HG02938 (cell line): ENCODE measurements at regions not wholly inside any gene's neighbourhood (a gene's known extent, or its start where the extent isn't known, plus 50 kb on each side); places are given as distances from the start of the nearest gene placed in this dataset.

Experiments
- ATAC-seq: cut with Tn5 transposase; IDR thresholded peaks from one replicate; pipeline ENCODE4 v1.9.1; 2021; ENCODE audit warnings: mild to moderate bottlenecking, moderate library complexity; ENCODE audit not compliant: unreplicated experiment

DNA sequence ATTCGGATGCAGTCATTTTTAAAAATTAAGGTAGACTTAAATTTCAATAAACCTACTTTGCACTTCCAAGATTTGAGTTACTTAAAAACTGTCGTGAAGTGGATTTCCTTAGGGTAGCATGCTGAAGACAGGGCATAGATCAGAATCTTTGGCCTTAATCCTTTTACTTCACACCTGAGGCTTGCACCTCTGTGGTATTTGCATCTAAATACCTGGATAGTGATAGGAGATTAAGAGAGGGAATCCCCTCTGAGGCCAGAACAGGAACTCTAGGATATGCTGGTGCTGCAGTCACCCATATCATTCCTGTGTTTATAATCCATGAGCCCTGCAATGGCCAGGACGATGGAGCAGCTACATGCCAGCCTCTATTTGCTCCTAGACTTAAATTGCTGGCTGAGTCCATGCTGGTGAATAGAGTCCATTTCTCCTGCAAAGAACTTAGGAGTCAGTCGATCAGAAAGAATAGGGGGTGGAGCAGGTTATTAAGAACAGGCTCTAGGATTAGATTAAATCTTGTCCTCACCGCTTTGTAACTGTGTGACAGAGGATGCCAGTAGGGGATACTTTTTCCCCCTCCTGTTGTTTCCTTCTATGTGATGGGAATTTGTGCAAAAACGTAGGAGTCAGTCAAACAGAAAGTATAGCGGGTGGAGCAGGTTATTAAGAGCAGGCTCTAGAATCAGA lies 333.6 kb downstream of the DUSP10 start:
- ATAC-seq, result no peak

DNA sequence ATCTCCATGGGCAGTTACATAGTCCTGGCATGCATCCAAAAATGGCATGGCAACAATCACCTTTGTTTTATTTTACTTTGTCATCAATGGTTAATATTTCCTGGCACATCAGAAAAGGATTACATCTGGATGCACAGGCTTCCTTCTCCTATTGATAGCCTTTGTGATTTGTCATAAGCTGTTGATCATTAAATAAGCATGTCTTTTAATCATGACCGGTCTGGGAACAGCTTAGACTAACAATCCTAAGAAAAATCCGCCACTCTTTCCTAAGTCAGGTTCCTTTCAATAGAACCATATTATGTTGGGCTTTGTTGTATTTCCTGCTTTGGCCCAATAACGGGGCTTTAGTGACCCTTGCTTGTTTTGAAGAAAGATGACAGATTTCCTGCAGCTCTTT lies 330.6 kb downstream of the DUSP10 start:
- no peak for ATAC-seq

DNA sequence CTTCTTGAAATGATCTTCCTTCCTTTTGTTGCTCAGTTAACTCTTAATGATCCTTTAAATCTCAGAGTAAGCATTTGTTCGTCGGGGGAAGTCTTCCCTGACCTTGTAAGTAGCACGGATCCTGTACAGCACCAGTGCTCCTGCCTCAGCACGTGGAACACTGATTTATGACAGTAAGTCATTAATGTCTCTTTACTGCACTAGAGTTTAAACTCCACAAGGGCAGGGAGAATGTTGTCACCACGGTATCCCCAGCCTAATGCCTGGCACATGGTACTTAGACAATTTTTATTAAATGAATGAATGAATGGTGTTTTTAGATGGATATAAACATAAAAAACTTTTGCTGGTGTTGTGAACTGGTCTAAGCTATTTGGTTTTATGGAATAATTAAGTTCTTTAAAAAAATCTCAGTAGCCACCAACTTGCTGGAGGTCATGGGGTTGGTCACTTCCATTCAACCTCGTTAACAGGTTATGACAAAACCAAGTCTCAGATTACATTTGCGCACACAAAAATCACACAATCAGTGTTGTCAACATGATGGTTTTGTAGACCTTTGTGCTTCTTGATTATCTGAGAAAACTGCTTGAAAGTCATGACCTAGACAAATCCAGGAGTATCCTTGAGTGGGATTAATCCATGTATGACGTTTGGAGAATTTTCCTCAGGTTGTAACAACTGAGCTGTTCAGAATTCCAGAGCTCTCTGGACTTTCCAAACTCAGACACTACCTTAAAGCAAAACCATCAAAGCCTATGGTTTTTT lies 326.9 kb downstream of the DUSP10 start:
- ATAC-seq, result no peak

DNA sequence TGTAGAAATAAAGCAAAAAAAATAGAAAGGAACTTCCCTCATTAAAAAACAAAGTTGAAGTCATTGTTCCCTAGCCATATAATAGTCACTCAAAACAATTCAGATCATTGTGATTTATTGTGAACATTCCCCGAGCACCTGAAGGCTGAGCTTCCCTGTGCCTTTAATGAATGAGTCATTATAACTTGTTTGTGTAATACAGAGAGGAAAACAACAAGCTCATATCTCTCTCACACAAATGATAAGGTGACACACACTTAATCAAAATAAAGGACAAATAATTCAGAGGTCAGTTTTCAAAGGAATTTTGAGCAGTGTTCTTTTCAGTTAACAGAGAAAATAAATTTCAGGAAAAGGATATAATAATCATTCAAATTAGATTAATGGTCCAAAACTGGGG lies 326.2 kb downstream of the DUSP10 start:
- ATAC-seq, result no peak

DNA sequence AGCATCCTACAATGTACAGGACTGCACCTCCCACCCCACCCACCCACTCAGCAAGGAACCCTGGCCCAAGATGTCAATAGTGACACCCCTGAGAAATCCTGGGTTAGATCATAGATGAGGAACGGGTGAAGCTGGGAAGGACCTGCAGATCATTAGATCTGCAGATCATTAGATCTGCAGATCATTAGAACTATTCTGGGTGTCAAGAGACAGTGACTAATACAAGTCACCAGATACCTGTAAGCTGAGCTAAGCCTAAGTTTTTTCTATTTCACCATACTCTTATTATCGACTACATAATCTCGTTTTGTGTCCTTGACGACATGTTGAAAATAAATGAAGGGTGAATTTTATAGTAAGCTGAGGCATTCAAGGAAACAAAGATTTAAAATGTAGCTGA lies 325.7 kb downstream of the DUSP10 start:
- ATAC-seq, result no peak

DNA sequence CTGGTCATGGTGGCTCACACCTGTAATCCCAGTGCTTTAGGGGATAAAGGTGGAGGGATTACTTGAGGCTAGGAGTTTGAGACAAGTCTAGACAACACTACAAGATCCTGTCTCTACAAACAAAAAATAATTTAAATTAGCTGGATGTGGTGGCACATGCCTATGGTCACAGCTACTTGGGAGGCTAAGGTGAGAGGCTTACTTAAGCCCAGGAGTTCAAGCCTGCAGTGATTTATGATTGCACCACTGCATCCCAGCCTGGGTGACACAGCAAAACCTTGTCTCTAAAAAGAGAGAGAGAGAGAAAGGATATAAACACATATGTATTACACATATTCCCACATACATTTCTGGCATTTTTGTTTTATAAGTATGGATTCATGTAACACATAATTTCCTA lies 325.2 kb downstream of the DUSP10 start:
- ATAC-seq, result no peak

DNA sequence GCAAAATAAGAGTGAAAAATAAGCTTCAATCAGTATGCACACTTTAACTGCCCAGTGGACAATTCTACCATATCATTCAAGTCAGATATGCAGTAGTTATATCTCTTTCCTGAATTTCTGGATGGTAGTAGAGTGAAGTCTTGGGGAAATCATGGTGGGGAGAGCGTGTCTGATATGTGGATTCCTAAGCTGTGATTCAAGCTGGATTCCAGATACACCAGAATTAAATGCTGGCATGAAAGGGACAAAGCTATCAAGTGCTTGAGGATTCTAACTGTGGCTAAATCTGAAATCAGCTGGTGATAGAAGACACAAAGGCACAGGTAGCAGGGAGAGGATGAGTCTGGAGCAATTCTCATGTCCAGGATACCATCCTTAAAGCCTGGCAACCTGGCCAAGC lies 323.5 kb downstream of the DUSP10 start:
- ATAC-seq, result no peak

DNA sequence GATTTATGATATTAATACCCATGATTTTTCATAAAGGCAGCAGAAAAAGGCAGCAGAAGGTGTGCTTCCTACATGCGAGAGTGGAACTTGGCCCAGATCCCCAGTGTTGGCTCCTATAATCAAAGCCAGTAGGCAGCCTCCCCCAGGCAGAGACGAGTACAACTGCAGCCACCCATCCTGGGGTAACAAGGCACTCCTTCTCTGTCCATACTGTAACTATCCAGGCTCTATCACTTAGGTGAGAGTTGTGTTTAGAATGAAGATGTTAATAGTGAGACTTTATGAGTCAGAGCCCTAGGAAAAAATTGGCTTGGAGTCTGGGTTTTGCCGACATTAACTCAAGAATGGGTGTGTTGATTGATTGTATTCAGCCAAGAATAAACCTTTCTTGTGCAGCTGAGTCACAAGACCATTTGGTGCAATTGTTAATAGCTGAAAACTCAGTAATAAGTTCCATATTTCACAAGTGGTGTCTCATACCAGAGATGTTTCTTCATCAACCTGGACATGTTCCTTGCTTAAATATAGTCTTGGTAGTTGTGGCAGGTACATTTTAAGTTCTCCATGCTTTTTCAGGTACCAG lies 322.3 kb downstream of the DUSP10 start:
- ATAC-seq, result no peak

DNA sequence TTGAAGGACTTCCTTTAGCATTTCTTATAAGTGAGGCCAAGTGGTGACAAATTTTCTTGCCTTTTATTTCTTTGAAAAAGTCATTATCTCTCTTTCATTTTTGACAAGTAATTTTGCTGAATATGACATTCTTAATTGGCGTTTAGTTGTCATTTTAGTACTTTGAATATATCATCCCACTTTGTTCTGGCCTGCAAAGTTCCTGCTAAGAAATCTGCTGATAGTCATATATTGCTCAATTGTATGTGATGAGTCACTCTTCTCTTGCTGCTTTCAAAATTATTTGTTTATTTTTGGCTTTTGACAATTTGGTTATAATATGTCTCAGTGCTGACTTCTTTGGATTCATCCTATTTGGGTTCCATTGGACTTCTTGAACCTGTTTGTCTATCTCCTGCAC lies 312.6 kb downstream of the DUSP10 start:
- ATAC-seq, result no peak

DNA sequence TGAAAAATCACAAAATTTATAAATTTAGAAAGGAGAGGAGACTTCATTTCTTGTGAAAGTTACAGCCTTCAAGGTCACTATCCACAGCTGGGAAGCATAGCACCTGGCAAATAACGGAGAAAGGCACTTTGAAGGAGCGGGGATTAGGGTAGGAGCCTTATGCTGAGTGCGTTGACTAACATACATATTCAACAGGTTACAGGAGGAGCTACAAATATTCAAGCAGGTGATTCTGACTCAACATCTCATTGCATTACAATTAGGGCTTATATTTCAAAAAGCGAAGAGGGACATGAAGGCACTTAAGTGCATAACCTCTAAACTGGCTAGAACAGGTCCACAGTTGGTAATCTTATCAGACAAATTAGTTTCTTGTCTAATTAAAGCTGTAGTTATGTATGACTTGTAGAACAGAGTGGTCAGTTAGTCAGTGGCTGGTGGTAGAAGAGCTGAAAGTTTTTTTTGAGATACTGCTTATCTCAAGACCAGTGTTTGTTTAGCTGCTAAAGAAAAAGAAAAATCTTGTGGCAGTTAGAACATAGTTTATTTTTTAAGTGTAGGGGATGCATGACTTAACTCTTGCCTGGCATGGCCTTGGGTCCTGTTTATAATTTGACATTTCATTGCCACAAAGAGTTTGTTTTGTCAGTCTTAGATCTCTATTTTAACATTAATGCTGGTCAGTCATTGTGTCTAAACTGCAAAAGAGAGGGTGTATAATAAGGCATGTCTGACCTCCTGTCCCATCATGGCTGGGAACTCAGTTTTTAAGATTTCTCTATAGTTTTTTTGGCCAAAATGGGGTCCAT lies 311.5 kb downstream of the DUSP10 start:
- no peak for ATAC-seq

DNA sequence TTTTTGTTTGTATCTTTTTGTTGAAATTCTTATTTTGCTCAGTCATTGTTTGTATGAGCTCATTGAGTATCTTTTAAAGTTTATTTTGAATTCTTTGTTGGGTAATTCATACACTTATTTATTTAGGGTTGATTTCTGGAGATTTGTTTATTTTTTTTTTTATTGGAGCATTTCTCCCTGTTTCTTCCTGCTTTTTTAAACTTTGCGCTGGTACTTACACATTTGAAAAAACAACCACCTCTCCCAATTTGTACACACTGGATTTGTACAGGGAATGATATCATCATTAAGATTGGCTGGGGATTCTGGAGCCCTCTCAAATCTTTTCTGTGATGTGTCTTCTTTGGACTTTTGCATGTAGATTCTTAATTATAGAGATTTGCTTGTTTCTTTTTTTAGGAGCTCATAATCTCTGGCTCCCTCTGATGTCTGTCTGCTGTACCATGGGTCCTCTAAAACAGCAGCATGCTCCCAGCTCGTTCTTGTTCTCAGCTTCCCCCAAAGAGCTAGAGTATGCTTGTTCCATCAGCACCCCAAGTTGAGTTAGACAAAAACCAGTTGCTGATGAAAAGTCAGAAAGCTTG lies 310.7 kb downstream of the DUSP10 start:
- ATAC-seq, result no peak

DNA sequence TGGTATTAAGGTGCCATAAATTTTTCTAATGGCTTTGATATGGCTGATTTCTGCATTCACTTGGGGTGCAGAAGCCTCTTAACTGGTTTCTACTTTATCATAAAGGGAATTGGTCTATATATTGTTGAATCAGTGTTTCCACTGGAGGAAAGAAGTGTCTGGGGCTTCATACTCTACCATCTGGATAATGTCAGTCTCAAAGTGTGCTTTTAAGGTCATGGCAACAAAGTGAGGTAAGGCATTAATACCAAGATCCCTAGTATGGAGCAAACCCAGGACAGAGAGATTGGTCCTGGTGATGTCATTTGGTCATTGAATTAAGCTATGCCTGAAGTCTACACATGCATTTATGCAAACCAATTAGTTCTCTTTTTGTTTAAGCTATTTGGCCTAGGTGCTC lies 309.9 kb downstream of the DUSP10 start:
- ATAC-seq, result no peak

DNA sequence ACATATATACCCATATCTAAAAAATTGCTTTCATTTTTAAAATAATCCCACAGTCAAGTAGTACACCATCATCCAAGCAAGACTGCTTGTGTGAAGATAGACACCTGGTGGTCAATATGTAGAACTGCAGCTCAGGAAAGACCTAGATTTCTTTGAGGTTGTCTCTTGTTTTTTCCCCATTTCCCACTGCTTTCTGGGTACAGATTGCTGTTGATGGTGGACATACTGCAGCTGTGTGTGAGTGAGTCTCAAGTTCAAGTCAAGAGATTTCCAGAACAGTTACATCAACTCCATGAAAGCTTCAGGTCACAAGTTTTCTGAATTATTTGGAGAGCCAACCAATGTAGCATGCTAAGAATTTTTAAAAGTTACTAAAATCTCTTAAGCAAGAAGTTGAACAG lies 306.4 kb downstream of the DUSP10 start:
- peak; percentile 60 for ATAC-seq

DNA sequence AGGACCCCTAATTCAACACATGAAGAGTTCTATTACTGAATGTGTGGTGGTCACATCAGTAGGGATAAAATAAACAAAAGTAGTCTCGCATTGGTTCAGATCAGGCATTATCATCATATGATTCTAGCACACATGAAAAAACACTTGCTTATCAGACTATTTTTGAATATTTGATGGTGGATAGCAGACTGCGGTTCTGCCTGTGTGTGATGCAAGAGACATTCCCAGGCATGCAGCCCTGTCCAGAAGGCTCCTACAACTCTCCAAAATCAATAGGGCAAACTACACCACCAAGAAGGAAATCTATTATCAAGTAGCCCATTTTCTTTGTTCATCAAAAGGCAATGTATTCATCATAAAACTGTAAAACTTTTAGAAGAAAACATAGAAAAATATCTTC lies 304.7 kb downstream of the DUSP10 start:
- no peak for ATAC-seq

DNA sequence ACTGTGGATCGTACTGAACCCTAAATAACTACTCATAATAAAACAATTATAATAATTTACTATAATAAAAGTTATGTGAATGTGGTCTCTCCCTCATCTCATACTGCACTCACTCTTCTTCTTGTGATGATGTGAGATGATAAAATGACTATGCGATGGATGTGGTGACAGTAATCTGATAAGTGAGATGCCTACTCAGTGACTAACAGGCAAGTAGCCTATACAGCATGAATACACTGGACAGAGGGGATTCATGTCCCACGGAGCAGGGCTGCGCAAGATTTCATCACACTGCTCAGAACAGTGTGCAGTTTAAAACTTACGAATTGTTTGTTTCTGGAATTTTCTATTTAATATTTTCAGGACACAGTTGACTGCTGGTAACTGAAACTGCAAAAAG lies 304.0 kb downstream of the DUSP10 start:
- ATAC-seq, result no peak

DNA sequence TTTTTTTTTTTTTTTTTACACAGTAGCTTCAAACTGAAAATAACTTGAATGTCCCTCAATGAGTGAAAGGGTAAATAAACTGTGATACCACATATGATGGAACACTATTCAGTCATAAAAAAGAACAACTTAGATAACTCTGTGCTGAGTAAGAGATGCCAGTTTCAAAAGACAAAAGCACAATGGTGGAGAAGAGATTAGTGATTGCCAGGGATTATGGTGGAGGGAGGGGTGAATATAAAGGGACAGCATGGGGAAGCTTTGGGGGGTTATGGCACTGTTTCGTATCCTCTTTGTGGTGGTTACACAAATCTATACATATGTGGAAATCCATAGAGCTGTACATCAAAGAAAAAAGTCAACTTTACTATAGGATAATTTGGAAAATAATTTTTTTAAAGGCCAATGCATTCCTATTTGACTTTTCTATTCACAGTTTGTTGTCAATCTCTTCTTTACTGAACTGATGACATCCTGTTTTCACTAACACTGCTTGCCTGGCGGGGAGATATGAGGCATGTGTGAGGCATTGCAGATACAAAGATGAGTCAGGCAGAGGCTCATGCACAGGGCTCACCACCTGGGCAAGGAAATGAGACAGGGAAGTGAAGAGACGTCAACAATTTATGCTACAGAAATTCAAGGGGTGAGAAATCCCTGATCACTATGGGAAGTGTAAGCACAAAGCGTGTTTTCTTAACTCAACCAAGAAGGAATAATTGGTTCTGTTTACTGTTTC lies 302.7 kb downstream of the DUSP10 start:
- ATAC-seq, result peak; percentile 69

DNA sequence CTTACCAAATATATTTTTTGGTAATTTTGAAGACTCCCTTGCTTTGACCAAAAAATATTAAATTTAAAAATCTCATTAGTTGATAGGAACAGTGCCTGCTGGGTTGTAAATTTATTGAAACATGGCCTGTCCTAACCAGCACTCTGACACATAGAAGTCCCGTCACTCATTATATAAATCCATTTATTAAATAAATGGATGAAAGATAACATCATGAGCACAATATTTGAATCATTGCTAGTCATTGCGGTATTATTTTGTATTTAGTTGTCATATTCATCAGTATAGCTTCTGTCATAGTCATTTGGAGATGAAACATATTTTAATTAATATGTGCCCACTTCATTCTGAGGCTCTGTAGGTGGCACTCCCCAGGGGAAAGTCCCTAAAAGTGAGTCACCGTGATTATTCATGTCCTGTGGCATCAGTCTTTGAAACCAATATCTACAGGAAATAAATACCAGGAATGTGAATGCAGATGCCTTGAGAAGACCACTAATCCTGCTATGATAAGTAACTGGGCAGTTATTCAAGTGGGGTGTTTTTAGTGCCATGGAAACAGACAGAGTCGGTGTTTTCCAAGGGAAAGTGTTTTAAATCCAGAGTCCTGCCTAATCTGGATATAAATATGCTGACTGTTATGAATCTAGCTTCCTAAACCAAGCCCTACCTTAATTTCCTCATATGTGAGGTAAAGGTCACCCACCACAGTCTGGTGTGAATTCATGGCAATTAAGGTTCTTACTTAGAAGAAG lies 302.0 kb downstream of the DUSP10 start:
- no peak for ATAC-seq

DNA sequence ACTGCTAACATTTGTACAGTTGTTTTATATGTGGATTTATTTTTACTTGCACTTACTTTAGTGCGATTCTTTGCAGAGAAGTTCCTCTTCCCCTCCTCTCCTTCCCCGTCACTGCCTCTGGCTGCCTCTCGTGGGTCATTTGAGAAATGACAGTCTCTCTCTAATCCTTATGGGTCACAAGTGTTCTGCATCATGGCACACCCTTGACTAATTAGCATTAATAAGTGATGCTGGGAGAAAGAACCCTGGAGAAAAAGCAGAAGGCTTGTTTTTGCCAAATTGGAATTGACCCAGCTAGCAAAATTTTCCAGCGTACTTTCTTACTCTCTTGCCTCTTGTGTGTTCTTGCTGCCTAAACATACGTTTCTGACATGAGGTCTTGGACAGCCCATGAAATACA lies 301.2 kb downstream of the DUSP10 start:
- ATAC-seq, result no peak

DNA sequence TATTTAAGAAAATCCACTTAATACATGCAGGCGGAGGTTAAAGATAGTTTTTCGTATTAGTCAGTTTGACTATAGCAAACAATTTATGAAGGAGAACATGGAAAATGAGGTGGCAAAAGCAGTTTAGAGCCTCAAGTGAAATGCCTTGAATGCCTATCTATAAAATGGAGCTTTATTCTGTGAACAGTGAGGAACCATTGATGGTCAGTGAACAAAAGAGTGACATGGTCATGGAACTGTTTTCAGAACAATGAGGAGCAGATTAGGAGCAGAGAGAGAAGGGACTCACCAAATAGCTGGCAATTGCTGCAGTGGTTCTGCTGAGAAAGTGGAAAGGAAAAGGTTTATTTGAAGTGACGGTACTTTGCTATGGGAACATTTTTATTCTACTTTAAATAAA lies 299.8 kb downstream of the DUSP10 start:
- no peak for ATAC-seq

DNA sequence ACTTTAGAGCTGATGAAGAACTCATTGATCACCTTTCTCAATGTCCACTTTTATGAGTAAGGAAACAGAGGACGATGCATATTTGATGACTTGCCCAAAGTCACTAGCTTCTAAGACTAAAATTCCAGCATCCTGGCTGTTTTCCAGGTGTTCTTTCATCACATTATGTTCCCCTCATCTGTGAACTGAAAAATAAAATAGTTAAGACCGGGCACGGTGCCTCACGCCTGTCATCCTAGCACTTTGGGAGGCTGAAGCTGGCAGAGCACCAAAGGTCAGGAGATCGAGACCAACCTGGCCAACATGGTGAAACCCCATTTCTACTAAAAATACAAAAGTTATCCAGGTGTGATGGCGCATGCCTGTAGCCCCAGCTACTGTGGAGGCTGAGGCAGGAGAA lies 297.5 kb downstream of the DUSP10 start:
- ATAC-seq, result no peak
